Fibroblast of lung (primary cell): ENCODE measurements at regions not wholly inside any gene's neighbourhood (a gene's known extent, or its start where the extent isn't known, plus 50 kb on each side); places are given as distances from the start of the nearest gene placed in this dataset.

Experiments
- DNase-seq, 2 donors: peaks; one replicate each; pipeline versions ENCODE4 v3.0.0 to v3.0.0-alpha.2; 2010; ENCODE audit warnings: low read depth in 2 of 2
- H2AFZ ChIP-seq: 2 replicates; pipeline ENCODE4 v1.5.1; 2012; ENCODE audit warnings: low read length, control low read depth, inconsistent platforms
- H3K27ac ChIP-seq: 2 replicates; pipeline ENCODE4 v1.5.1; 2011; ENCODE audit warnings: low read length, control low read depth; ENCODE audit not compliant: insufficient read depth
- H3K27me3 ChIP-seq: 2 replicates; pipeline ENCODE4 v1.5.1; 2011; ENCODE audit warnings: mild to moderate bottlenecking, low read length; ENCODE audit not compliant: control insufficient read depth, insufficient read depth
- H3K36me3 ChIP-seq: 2 replicates; pipeline ENCODE4 v1.5.1; 2011; ENCODE audit warnings: low read length; ENCODE audit not compliant: control insufficient read depth, insufficient read depth
- H3K4me1 ChIP-seq: 2 replicates; pipeline ENCODE4 v1.5.1; 2011; ENCODE audit warnings: low read length; ENCODE audit not compliant: control insufficient read depth, insufficient read depth; ENCODE audit errors: extremely low read depth
- H3K4me2 ChIP-seq: 2 replicates; pipeline ENCODE4 v1.5.1; 2011; ENCODE audit warnings: low read length, control low read depth; ENCODE audit not compliant: insufficient read depth; ENCODE audit errors: extremely low read depth
- H3K4me3 ChIP-seq, 4 experiments: fragments of 200-600 bp in 1 of 4; sonication (generic) in 1 of 4; replicated peaks in 1 of 4; 2 replicates each; pipeline ENCODE4 v1.5.1; 2011 to 2016; ENCODE audit warnings: low read length in 4 of 4, low read depth in 3 of 4, mild to moderate bottlenecking in 3 of 4, control low read depth in 2 of 4, inconsistent platforms in 1 of 4, mixed read lengths in 1 of 4; ENCODE audit not compliant: insufficient read depth in 1 of 4; ENCODE audit errors: control extremely low read depth in 1 of 4
- H3K79me2 ChIP-seq: 2 replicates; pipeline ENCODE4 v1.5.1; 2012; ENCODE audit warnings: mild to moderate bottlenecking, low read length, inconsistent platforms; ENCODE audit not compliant: control insufficient read depth, insufficient read depth
- H3K9ac ChIP-seq: 2 replicates; pipeline ENCODE4 v1.5.1; 2011; ENCODE audit warnings: mild to moderate bottlenecking, low read length, control low read depth; ENCODE audit not compliant: insufficient read depth
- H3K9me3 ChIP-seq: 2 replicates; pipeline ENCODE4 v1.5.1; 2012; ENCODE audit warnings: low read depth, low read length; ENCODE audit not compliant: control insufficient read depth, insufficient read depth
- H4K20me1 ChIP-seq: 2 replicates; pipeline ENCODE4 v1.5.1; 2011; ENCODE audit warnings: low read length; ENCODE audit not compliant: control insufficient read depth, insufficient read depth; ENCODE audit errors: extremely low read depth
- CTCF ChIP-seq, 2 donors: IDR thresholded peaks in 1 of 2; conservative IDR thresholded peaks in 1 of 2; 1 replicate in 1 of 2; 2 replicates in 1 of 2; pipeline ENCODE4 v1.5.1; 2011 to 2012; ENCODE audit warnings: low read length in 2 of 2, control low read depth in 1 of 2, inconsistent platforms in 1 of 2, low read depth in 1 of 2, mild to moderate bottlenecking in 1 of 2
- EZH2 ChIP-seq: IDR thresholded peaks from 2 replicates; pipeline ENCODE4 v1.5.1; 2012; ENCODE audit warnings: low read length, control low read depth, mild to moderate bottlenecking; ENCODE audit errors: missing control alignments

GRCh38 chr21:26766826-26767325 lies 78.3 kb downstream of the ADAMTS1 start:
- TF ChIP-seq CTCF (conservative IDR thresholded peaks at IDR 0.05 in 1 of 2, IDR thresholded peaks at IDR 0.05 in 1 of 2; ENCODE audit: low read depth in 1 of 2, low read length in 2 of 2) (no peak), EZH2 (no peak)

GRCh38 chr21:26761174-26761915 lies 83.9 kb downstream of the ADAMTS1 start:
- Histone ChIP-seq H3K4me1 (no peaks in the 10 kb centered on the region), H3K4me2 (no peak overlapping the region), H3K27ac (no peak overlapping the region), H3K36me3 (no peaks in the 10 kb centered on the region), H3K27me3 (no peaks in the 10 kb centered on the region), H3K9ac (no peak overlapping the region), H3K4me3 (no peak overlapping the region), H3K9me3 (no peaks in the 10 kb centered on the region), H3K79me2 (no peaks in the 10 kb centered on the region), H4K20me1 (no peaks in the 10 kb centered on the region), H2AFZ (no peak overlapping the region)
- TF ChIP-seq CTCF (conservative IDR thresholded peaks at IDR 0.05 in 1 of 2, IDR thresholded peaks at IDR 0.05 in 1 of 2; ENCODE audit: low read depth in 1 of 2, low read length in 2 of 2) (no peak), EZH2 (no peak)
- DNase-seq: no peak

More at GRCh38 chr21:26766826-26767325, 78.3 kb downstream of the ADAMTS1 start:
- no peak overlapping the region for H2AFZ ChIP-seq
- H4K20me1 ChIP-seq: no peaks in the 10 kb centered on the region
- H3K79me2 ChIP-seq: no peaks in the 10 kb centered on the region
- H3K27ac ChIP-seq: no peak overlapping the region
- H3K9me3 ChIP-seq: no peaks in the 10 kb centered on the region
- H3K4me1 ChIP-seq: no peaks in the 10 kb centered on the region
- H3K4me3 ChIP-seq: no peak overlapping the region
- no peaks in the 10 kb centered on the region for H3K36me3 ChIP-seq
- DNase-seq: no peak
- H3K27me3 ChIP-seq: no peaks in the 10 kb centered on the region
- no peak overlapping the region for H3K9ac ChIP-seq
- H3K4me2 ChIP-seq: no peak overlapping the region

GRCh38 chr21:26759731-26760130 lies 85.5 kb downstream of the ADAMTS1 start:
- H3K36me3 ChIP-seq: no peaks in the 10 kb centered on the region
- H3K4me1 ChIP-seq: no peaks in the 10 kb centered on the region
- no peak overlapping the region for H3K4me2 ChIP-seq
- no peak overlapping the region for H2AFZ ChIP-seq
- H3K27ac ChIP-seq: no peak overlapping the region
- no peak for DNase-seq
- no peak overlapping the region for H3K9ac ChIP-seq
- H4K20me1 ChIP-seq: no peaks in the 10 kb centered on the region
- no peaks in the 10 kb centered on the region for H3K27me3 ChIP-seq
- no peaks in the 10 kb centered on the region for H3K79me2 ChIP-seq
- H3K9me3 ChIP-seq: no peaks in the 10 kb centered on the region
- H3K4me3 ChIP-seq: no peak overlapping the region
- TF ChIP-seq EZH2: no peak
- no peak for TF ChIP-seq CTCF (conservative IDR thresholded peaks at IDR 0.05 in 1 of 2, IDR thresholded peaks at IDR 0.05 in 1 of 2; ENCODE audit: low read depth in 1 of 2, low read length in 2 of 2)
